Cardiac muscle cell (in vitro differentiated cells and primary cell): ENCODE measurements at regions not wholly inside any gene's neighbourhood (a gene's known extent, or its start where the extent isn't known, plus 50 kb on each side); places are given as distances from the start of the nearest gene placed in this dataset.

Experiments
- DNase-seq, 2 donors: peaks; one replicate each; pipeline versions ENCODE4 v3.0.0 to v3.0.0-alpha.2; 2010 to 2017; ENCODE audit warnings: low read depth in 1 of 2, low spot score in 1 of 2
- H3K27ac ChIP-seq: fragments of 200-600 bp; sonication (generic); 2 replicates; pipeline ENCODE4 v1.5.1; 2016
- H3K27me3 ChIP-seq: fragments of 200-600 bp; sonication (generic); 2 replicates; pipeline ENCODE4 v1.6.0; 2016; ENCODE audit warnings: control low read depth
- H3K36me3 ChIP-seq: fragments of 200-600 bp; sonication (generic); 2 replicates; pipeline ENCODE4 v1.5.1; 2016; ENCODE audit warnings: control low read depth
- H3K4me1 ChIP-seq: fragments of 200-600 bp; sonication (generic); 2 replicates; pipeline ENCODE4 v1.8.1; 2017; ENCODE audit warnings: low read depth, mild to moderate bottlenecking, mixed run types
- H3K4me3 ChIP-seq: fragments of 200-600 bp; sonication (generic); 2 replicates; pipeline ENCODE4 v1.5.1; 2016; ENCODE audit warnings: mild to moderate bottlenecking
- H3K9me3 ChIP-seq: fragments of 200-600 bp; sonication (generic); 2 replicates; pipeline ENCODE4 v1.5.1; 2017; ENCODE audit warnings: low read depth, mild to moderate bottlenecking, control low read depth
- CTCF ChIP-seq: IDR thresholded peaks from 2 replicates; pipeline ENCODE4 v1.5.1; 2012; ENCODE audit warnings: low read depth, mild to moderate bottlenecking, low read length

- TF ChIP-seq CTCF = no peak
- Histone ChIP-seq H3K9me3 (no peaks in the 10 kb centered on the region), H3K4me3 (no peak overlapping the region), H3K27ac (peak overlapping the region; percentile 53), H3K27me3 (no peaks in the 10 kb centered on the region), H3K36me3 (no peaks in the 10 kb centered on the region), H3K4me1 (peaks cover 36% of the 10 kb centered on the region)
- peak in 1 of 2 donors; percentile 51 for DNase-seq
These were observed 295.8 kb upstream of the DUSP10 start for GRCh38 chr1:222037720-222038119.

GRCh38 chr1:222034790-222035189 lies 292.9 kb upstream of the DUSP10 start:
- H3K36me3 ChIP-seq = no peaks in the 10 kb centered on the region
- peaks cover 42% of the 10 kb centered on the region for H3K4me1 ChIP-seq
- no peaks in the 10 kb centered on the region for H3K9me3 ChIP-seq
- no peak overlapping the region for H3K4me3 ChIP-seq
- H3K27ac ChIP-seq = no peak overlapping the region
- H3K27me3 ChIP-seq = no peaks in the 10 kb centered on the region
- DNase-seq = peak in 1 of 2 donors; percentile 47
- TF ChIP-seq CTCF = no peak

- Histone ChIP-seq H3K27me3 (no peaks in the 10 kb centered on the region), H3K4me3 (no peak overlapping the region), H3K4me1 (peaks cover 37% of the 10 kb centered on the region), H3K36me3 (no peaks in the 10 kb centered on the region), H3K27ac (no peak overlapping the region), H3K9me3 (no peaks in the 10 kb centered on the region)
- DNase-seq = no peak
- TF ChIP-seq CTCF = no peak
These were observed 291.6 kb upstream of the DUSP10 start for GRCh38 chr1:222033450-222033849.

- Histone ChIP-seq H3K36me3 (no peaks in the 10 kb centered on the region), H3K27me3 (no peaks in the 10 kb centered on the region), H3K9me3 (no peaks in the 10 kb centered on the region), H3K27ac (no peak overlapping the region), H3K4me1 (peaks cover 17% of the 10 kb centered on the region), H3K4me3 (no peak overlapping the region)
- DNase-seq = no peak
- TF ChIP-seq CTCF = no peak
These were observed 289.4 kb upstream of the DUSP10 start for GRCh38 chr1:222031318-222031717.

- no peak for DNase-seq
- peaks cover 17% of the 10 kb centered on the region for H3K4me1 ChIP-seq
- no peaks in the 10 kb centered on the region for H3K27me3 ChIP-seq
- no peaks in the 10 kb centered on the region for H3K9me3 ChIP-seq
- no peak overlapping the region for H3K27ac ChIP-seq
- TF ChIP-seq CTCF = no peak
- no peak overlapping the region for H3K4me3 ChIP-seq
- no peaks in the 10 kb centered on the region for H3K36me3 ChIP-seq
These were observed 286.8 kb upstream of the DUSP10 start for GRCh38 chr1:222028676-222029075.

- H3K9me3 ChIP-seq = no peaks in the 10 kb centered on the region
- no peak overlapping the region for H3K27ac ChIP-seq
- no peaks in the 10 kb centered on the region for H3K36me3 ChIP-seq
- DNase-seq = no peak
- no peak for TF ChIP-seq CTCF
- H3K4me1 ChIP-seq = peaks cover 17% of the 10 kb centered on the region
- no peak overlapping the region for H3K4me3 ChIP-seq
- H3K27me3 ChIP-seq = no peaks in the 10 kb centered on the region
These were observed 286.2 kb upstream of the DUSP10 start for GRCh38 chr1:222028116-222028515.
